Left lung (tissue), 4 donors: ENCODE measurements at regions not wholly inside any gene's neighbourhood (a gene's known extent, or its start where the extent isn't known, plus 50 kb on each side); places are given as distances from the start of the nearest gene placed in this dataset.

Source experiments
- ATAC-seq: fragments of 200-7000 bp; cut with Tn5 transposase; one replicate; pipeline ENCODE4 v1.9.1; 2020; ENCODE audit warnings: moderate library complexity
- DNase-seq, 4 donors: peaks; one replicate each; pipeline ENCODE4 v3.0.0-alpha.2; 2013 to 2020
- H3K27ac ChIP-seq, 2 donors: fragments of 200-600 bp; sonication (generic) in 1 of 2; one replicate each; pipeline versions ENCODE4 v1.5.0 to v1.8.0; 2020 to 2021
- H3K27me3 ChIP-seq, 2 donors: fragments of 200-600 bp; sonication (generic) in 1 of 2; one replicate each; pipeline versions ENCODE4 v1.5.0 to v1.8.0; 2020 to 2021
- H3K36me3 ChIP-seq, 2 donors: fragments of 200-600 bp; sonication (generic) in 1 of 2; one replicate each; pipeline versions ENCODE4 v1.5.0 to v1.8.0; 2020 to 2021
- H3K4me1 ChIP-seq, 2 donors: fragments of 200-600 bp; one replicate each; pipeline ENCODE4 v1.8.0; 2021
- H3K4me3 ChIP-seq, 2 donors: fragments of 200-600 bp; sonication (generic) in 1 of 2; one replicate each; pipeline versions ENCODE4 v1.5.0 to v1.8.0; 2020 to 2021; ENCODE audit warnings: mild to moderate bottlenecking in 1 of 2
- H3K9me3 ChIP-seq, 2 donors: fragments of 200-600 bp; sonication (generic) in 1 of 2; one replicate each; pipeline versions ENCODE4 v1.5.0 to v1.8.0; 2020 to 2021
- intact Hi-C, 2 donors: fragments of 100-400 bp; cut with DNase I; formaldehyde crosslinking; loops; one replicate each; pipeline versions ENCODE4 v1.11.2 to v1.14.2; 2022
- TF ChIP-seq, protein P1 (sequence below), 2 donors: fragments of 200-600 bp; sonication (generic) in 1 of 2; IDR thresholded peaks; one replicate each; pipeline versions ENCODE4 v1.5.0 to v1.8.0; 2021; ENCODE audit warnings: antibody characterized with exemption in 2 of 2
- donor health status: DM: no; HTN: yes; CAD: no.
- donor health status: DM: no; HTN: no; CAD: no.

GRCh38 chr2:156006721-156007618 is 325.6 kb downstream of the NR4A2 start:
- intact Hi-C loops, result no loop called here
- H3K27me3 ChIP-seq, result no peaks in the 10 kb centered on the region
- no peak for ATAC-seq
- no peaks in the 10 kb centered on the region for H3K36me3 ChIP-seq
- no peak overlapping the region for H3K27ac ChIP-seq
- H3K4me3 ChIP-seq, result no peak overlapping the region
- DNase-seq, result peak in 1 of 4 donors; percentile 63
- H3K4me1 ChIP-seq, result no peaks in the 10 kb centered on the region
- H3K9me3 ChIP-seq, result peaks cover 0 to 14% of the 10 kb centered on the region in 2 donors
- TF ChIP-seq, protein P1, sequence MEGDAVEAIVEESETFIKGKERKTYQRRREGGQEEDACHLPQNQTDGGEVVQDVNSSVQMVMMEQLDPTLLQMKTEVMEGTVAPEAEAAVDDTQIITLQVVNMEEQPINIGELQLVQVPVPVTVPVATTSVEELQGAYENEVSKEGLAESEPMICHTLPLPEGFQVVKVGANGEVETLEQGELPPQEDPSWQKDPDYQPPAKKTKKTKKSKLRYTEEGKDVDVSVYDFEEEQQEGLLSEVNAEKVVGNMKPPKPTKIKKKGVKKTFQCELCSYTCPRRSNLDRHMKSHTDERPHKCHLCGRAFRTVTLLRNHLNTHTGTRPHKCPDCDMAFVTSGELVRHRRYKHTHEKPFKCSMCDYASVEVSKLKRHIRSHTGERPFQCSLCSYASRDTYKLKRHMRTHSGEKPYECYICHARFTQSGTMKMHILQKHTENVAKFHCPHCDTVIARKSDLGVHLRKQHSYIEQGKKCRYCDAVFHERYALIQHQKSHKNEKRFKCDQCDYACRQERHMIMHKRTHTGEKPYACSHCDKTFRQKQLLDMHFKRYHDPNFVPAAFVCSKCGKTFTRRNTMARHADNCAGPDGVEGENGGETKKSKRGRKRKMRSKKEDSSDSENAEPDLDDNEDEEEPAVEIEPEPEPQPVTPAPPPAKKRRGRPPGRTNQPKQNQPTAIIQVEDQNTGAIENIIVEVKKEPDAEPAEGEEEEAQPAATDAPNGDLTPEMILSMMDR (IDR thresholded peaks at IDR 0.05), result no peak

DNA sequence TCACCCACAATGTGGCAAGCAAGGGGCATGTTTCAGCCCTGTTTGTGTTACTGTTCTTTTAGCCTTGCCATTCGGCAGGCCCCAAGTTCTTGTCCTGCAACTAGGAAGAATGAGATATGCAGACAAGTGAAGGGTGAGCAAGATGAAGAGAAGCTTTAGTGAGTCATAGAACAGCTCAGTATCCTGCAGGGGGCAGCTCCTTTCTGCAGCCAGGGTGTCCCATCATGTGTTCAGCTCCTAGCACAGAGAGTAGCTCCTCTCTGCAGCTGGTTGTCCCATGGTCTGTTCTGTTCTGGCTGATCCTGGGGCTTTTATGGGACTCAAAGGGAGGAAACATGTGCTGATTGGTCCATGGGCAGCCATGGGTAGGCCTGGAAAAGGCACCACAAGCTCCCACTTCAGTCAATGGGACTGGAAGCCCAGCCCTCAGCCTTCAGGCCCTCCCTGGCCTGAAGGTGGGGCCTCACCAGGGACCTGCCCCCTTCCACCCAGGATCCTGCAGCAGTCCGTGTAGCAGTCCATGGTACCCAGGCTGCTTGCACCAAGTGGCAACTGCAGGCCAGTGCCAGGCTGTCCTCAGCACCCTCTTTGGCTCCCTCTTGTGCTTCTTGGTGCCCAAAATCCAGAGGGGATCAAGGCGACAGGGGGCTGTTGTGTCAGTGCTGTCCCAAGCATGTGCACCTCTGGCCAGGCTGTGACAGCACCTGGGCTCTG is 326.4 kb downstream of the NR4A2 start:
- H3K9me3 ChIP-seq, result peaks cover 0 to 9% of the 10 kb centered on the region in 2 donors
- DNase-seq (peak in 1 of 4 donors; percentile 31), ATAC-seq (no peak)
- H3K27me3 ChIP-seq, result no peaks in the 10 kb centered on the region
- no peak overlapping the region for H3K27ac ChIP-seq
- H3K36me3 ChIP-seq, result no peaks in the 10 kb centered on the region
- intact Hi-C loops, result no loop called here
- no peaks in the 10 kb centered on the region for H3K4me1 ChIP-seq
- H3K4me3 ChIP-seq, result no peak overlapping the region
- TF ChIP-seq, protein P1 (IDR thresholded peaks at IDR 0.05), result no peak

DNA sequence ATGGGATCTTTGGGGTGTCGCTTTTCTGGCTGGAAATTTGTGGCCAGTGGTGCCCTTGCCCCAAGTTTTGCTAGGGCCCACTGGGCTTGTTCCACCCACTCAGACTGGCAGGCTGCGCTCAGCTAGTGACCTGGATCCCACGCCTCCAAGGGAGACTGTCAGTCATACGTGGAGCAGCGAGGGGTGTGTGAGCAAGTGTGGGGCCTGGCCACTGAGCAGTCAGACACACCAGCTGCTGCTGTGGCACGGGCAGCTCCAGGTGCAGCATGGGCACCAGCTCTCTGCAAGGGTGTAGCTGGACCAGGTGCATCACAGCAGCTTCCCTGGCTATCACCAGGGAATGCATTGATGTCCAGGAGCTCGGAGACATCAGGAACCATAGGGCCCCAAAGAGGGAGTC is 327.0 kb downstream of the NR4A2 start:
- Histone ChIP-seq H3K36me3 (no peaks in the 10 kb centered on the region), H3K9me3 (peaks cover 0 to 4% of the 10 kb centered on the region in 2 donors), H3K27me3 (no peaks in the 10 kb centered on the region), H3K4me1 (no peaks in the 10 kb centered on the region), H3K4me3 (no peak overlapping the region), H3K27ac (no peak overlapping the region)
- TF ChIP-seq, protein P1 (IDR thresholded peaks at IDR 0.05), result no peak
- intact Hi-C loops, result no loop called here
- DNase-seq (peak in 1 of 4 donors; percentile 45), ATAC-seq (no peak)

- DNase-seq (no peak), ATAC-seq (no peak)
- Histone ChIP-seq H3K4me3 (no peak overlapping the region), H3K36me3 (no peaks in the 10 kb centered on the region), H3K27me3 (no peaks in the 10 kb centered on the region), H3K4me1 (no peaks in the 10 kb centered on the region), H3K27ac (no peak overlapping the region), H3K9me3 (no peaks in the 10 kb centered on the region)
- TF ChIP-seq, protein P1 (IDR thresholded peaks at IDR 0.05), result no peak
- intact Hi-C loops, result no loop called here
Observed at GRCh38 chr2:156004459-156004858, 328.1 kb downstream of the NR4A2 start.

GRCh38 chr2:156003780-156004179 is 328.7 kb downstream of the NR4A2 start:
- H3K36me3 ChIP-seq, result no peaks in the 10 kb centered on the region
- DNase-seq, result no peak
- no peak for ATAC-seq
- no peak overlapping the region for H3K4me3 ChIP-seq
- intact Hi-C loops, result no loop called here
- no peaks in the 10 kb centered on the region for H3K4me1 ChIP-seq
- no peaks in the 10 kb centered on the region for H3K9me3 ChIP-seq
- no peaks in the 10 kb centered on the region for H3K27me3 ChIP-seq
- H3K27ac ChIP-seq, result no peak overlapping the region
- TF ChIP-seq, protein P1 (IDR thresholded peaks at IDR 0.05), result no peak
